HG03280 (cell line): ENCODE measurements at regions not wholly inside any gene's neighbourhood (a gene's known extent, or its start where the extent isn't known, plus 50 kb on each side); places are given as distances from the start of the nearest gene placed in this dataset.
"Not testable (repeated sequence)": the region's sequence is repeated elsewhere in the genome, so short reads cannot be mapped to it uniquely, and the experiment has no call there.

Source experiments
- ATAC-seq: cut with Tn5 transposase; IDR thresholded peaks from one replicate; pipeline ENCODE4 v1.9.1; 2021; ENCODE audit warnings: mild to moderate bottlenecking, moderate library complexity; ENCODE audit not compliant: unreplicated experiment

- ATAC-seq, result no peak
These were observed 333.9 kb upstream of the ATP10A start for GRCh38 chr15:26197060-26197459.

- ATAC-seq, result no peak
These were observed 328.1 kb upstream of the ATP10A start for GRCh38 chr15:26191193-26191592.

GRCh38 chr15:26186138-26186537 lies 323.0 kb upstream of the ATP10A start:
- not testable (repeated sequence) for ATAC-seq

GRCh38 chr15:26182441-26182840 lies 319.3 kb upstream of the ATP10A start:
- ATAC-seq, result no peak

- ATAC-seq, result no peak
These were observed 316.8 kb upstream of the ATP10A start for GRCh38 chr15:26179906-26180305.

GRCh38 chr15:26178640-26179220 lies 315.6 kb upstream of the ATP10A start:
- ATAC-seq, result no peak

GRCh38 chr15:26177816-26178215 lies 314.7 kb upstream of the ATP10A start:
- no peak for ATAC-seq

- ATAC-seq, result no peak
These were observed 313.7 kb upstream of the ATP10A start for GRCh38 chr15:26176831-26177230.

- ATAC-seq, result no peak
These were observed 308.1 kb upstream of the ATP10A start for GRCh38 chr15:26171266-26171665.

- ATAC-seq, result no peak
These were observed 303.3 kb upstream of the ATP10A start for GRCh38 chr15:26166429-26166828.

- no peak for ATAC-seq
These were observed 302.4 kb upstream of the ATP10A start for GRCh38 chr15:26165546-26165945.

GRCh38 chr15:26160343-26160742 lies 297.2 kb upstream of the ATP10A start:
- no peak for ATAC-seq

- ATAC-seq, result no peak
These were observed 295.0 kb upstream of the ATP10A start for GRCh38 chr15:26158176-26158575.

- no peak for ATAC-seq
These were observed 294.0 kb upstream of the ATP10A start for GRCh38 chr15:26157081-26157480.

GRCh38 chr15:26156051-26156450 lies 292.9 kb upstream of the ATP10A start:
- ATAC-seq, result no peak

GRCh38 chr15:26148156-26148860 lies 285.2 kb upstream of the ATP10A start:
- ATAC-seq, result no peak

GRCh38 chr15:26146202-26146601 lies 283.1 kb upstream of the ATP10A start:
- ATAC-seq, result no peak

- no peak for ATAC-seq
These were observed 282.7 kb upstream of the ATP10A start for GRCh38 chr15:26145796-26146195.

GRCh38 chr15:26144836-26145235 lies 281.7 kb upstream of the ATP10A start:
- no peak for ATAC-seq

GRCh38 chr15:26143221-26143620 lies 280.1 kb upstream of the ATP10A start:
- ATAC-seq, result no peak

GRCh38 chr15:26134812-26135211 lies 271.7 kb upstream of the ATP10A start:
- ATAC-seq, result no peak

GRCh38 chr15:26134152-26134551 lies 271.0 kb upstream of the ATP10A start:
- no peak for ATAC-seq

- ATAC-seq, result no peak
These were observed 269.7 kb upstream of the ATP10A start for GRCh38 chr15:26132811-26133210.
